Upper lobe of left lung (tissue), 4 donors: ENCODE measurements at regions not wholly inside any gene's neighbourhood (a gene's known extent, or its start where the extent isn't known, plus 50 kb on each side); places are given as distances from the start of the nearest gene placed in this dataset.

Experiments used
- CTCF ChIP-seq, 6 experiments: fragments of 450-650 bp in 4 of 6; fragments of 200-600 bp in 2 of 6; sonication (generic) in 2 of 6; IDR thresholded peaks; one replicate each; pipeline ENCODE4 v1.5.1; 2016 to 2019; ENCODE audit warnings: antibody characterized with exemption in 6 of 6
- EP300 ChIP-seq, 4 donors: sonication (generic); formaldehyde crosslinking; IDR thresholded peaks; one replicate each; pipeline ENCODE4 v1.5.1; 2017; ENCODE audit warnings: antibody characterized with exemption in 4 of 4, control low read depth in 2 of 4
- POLR2AphosphoS5 ChIP-seq, 2 donors: sonication (generic); formaldehyde crosslinking; IDR thresholded peaks; one replicate each; pipeline ENCODE4 v1.5.1; 2017; ENCODE audit warnings: antibody characterized with exemption in 2 of 2

DNA sequence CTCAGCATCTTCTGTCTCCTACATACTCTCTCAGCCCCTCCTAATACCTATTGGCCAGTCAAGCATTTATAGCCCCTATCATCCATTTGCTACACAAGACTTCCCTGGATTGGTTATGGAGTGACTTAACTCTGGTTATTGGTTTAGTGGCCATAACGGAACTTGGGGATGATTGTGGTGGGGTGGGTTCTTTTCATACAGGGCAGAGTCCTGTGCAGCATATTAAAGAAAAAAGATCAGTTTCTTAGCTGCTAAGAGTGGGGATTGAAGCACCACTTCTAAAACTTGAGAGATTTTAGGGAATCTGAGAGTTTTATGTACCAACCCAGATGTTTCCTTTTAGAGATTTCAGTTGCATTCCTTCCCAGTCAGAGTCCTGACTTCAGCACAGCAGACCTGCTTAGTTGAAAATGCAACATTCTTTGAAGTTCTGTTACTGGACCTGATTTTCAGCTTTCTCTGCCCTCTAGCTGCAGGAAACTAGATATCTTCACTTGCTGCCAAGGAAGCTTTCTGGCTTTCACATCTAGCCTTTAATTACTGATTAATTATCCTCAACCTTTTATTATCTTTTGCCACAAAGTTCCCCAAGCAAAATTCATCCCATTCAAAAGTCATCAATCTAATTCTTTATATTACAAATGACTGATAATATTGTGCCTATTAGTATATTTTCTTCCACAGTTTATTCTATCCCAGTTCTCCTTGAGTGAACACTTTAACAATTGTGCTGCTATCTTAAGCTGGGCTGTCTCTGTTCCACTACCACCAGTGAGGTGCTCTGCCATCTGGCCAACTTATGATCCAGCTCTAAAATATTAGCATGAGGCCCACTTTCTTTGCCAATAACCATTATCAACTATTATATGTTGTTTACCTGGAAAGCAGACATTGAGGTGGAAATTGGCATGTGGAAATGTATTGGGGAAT is 906.0 kb upstream of the ALCAM start:
- TF ChIP-seq CTCF (IDR thresholded peaks at IDR 0.05) (no peak), POLR2AphosphoS5 (IDR thresholded peaks at IDR 0.05) (no peak), EP300 (IDR thresholded peaks at IDR 0.05) (no peak)
